H9 (cell line): ENCODE measurements at regions not wholly inside any gene's neighbourhood (a gene's known extent, or its start where the extent isn't known, plus 50 kb on each side); places are given as distances from the start of the nearest gene placed in this dataset.

ENCODE experiments used
- DNase-seq: peaks from one replicate; pipeline ENCODE4 v3.0.0-alpha.2; 2017
- H2AFZ ChIP-seq: one replicate; pipeline ENCODE4 v1.6.1; 2013; ENCODE audit warnings: mild to moderate bottlenecking, low read length, control low read depth, moderate library complexity
- H2AK5ac ChIP-seq: 2 replicates; pipeline ENCODE4 v1.6.1; 2013; ENCODE audit warnings: low read length, control low read depth, mixed read lengths; ENCODE audit not compliant: insufficient read length
- H2BK120ac ChIP-seq: one replicate; pipeline ENCODE4 v1.6.1; 2013; ENCODE audit warnings: low read depth, mild to moderate bottlenecking, low read length, control low read depth, inconsistent platforms; ENCODE audit not compliant: poor library complexity, severe bottlenecking
- H2BK12ac ChIP-seq: 2 replicates; pipeline ENCODE4 v1.6.1; 2013; ENCODE audit warnings: low read length, control low read depth, mixed read lengths, low read depth; ENCODE audit not compliant: insufficient read length
- H2BK15ac ChIP-seq: 2 replicates; pipeline ENCODE4 v1.6.1; 2013; ENCODE audit warnings: low read depth, low read length, control low read depth
- H2BK20ac ChIP-seq: one replicate; pipeline ENCODE4 v1.6.1; 2013; ENCODE audit warnings: low read depth, mild to moderate bottlenecking, low read length, control low read depth, inconsistent platforms; ENCODE audit not compliant: poor library complexity, severe bottlenecking
- H2BK5ac ChIP-seq: 2 replicates; pipeline ENCODE4 v1.6.1; 2013; ENCODE audit warnings: low read length, control low read depth, mixed read lengths; ENCODE audit not compliant: insufficient read length
- H3K14ac ChIP-seq: 2 replicates; pipeline ENCODE4 v1.6.1; 2013; ENCODE audit warnings: low read length, control low read depth; ENCODE audit not compliant: insufficient read depth
- H3K18ac ChIP-seq: 2 replicates; pipeline ENCODE4 v1.6.1; 2013; ENCODE audit warnings: low read depth, mild to moderate bottlenecking, mixed read lengths, low read length, control low read depth; ENCODE audit not compliant: insufficient read length
- H3K23ac ChIP-seq: 2 replicates; pipeline ENCODE4 v1.6.1; 2013; ENCODE audit warnings: low read length, control low read depth, mixed read lengths, low read depth; ENCODE audit not compliant: insufficient read length
- H3K23me2 ChIP-seq: 2 replicates; pipeline ENCODE4 v1.6.1; 2013; ENCODE audit warnings: low read depth, mild to moderate bottlenecking, mixed read lengths, low read length, control low read depth; ENCODE audit not compliant: insufficient read length, poor library complexity, severe bottlenecking
- H3K27ac ChIP-seq: 2 replicates; pipeline ENCODE4 v1.5.1; 2013; ENCODE audit warnings: low read length, control low read depth, mixed read lengths, low read depth; ENCODE audit not compliant: insufficient read length
- H3K27me3 ChIP-seq: 2 replicates; pipeline ENCODE4 v1.6.1; 2013; ENCODE audit warnings: low read length, control low read depth, inconsistent platforms; ENCODE audit not compliant: insufficient read depth
- H3K4ac ChIP-seq: 2 replicates; pipeline ENCODE4 v1.6.1; 2013; ENCODE audit warnings: low read depth, mild to moderate bottlenecking, control low read depth, inconsistent platforms, low read length, moderate library complexity
- H3K4me1 ChIP-seq: 2 replicates; pipeline ENCODE4 v1.6.1; 2013; ENCODE audit warnings: low read length, control low read depth, inconsistent platforms; ENCODE audit not compliant: insufficient read depth
- H3K4me2 ChIP-seq: 2 replicates; pipeline ENCODE4 v1.6.1; 2013; ENCODE audit warnings: low read length, control low read depth, mixed read lengths; ENCODE audit not compliant: insufficient read length, insufficient read depth
- H3K56ac ChIP-seq: 2 replicates; pipeline ENCODE4 v1.6.1; 2013; ENCODE audit warnings: low read depth, mild to moderate bottlenecking, mixed read lengths, low read length, control low read depth; ENCODE audit not compliant: insufficient read length
- H3K79me1 ChIP-seq: 2 replicates; pipeline ENCODE4 v1.6.1; 2013; ENCODE audit warnings: low read depth, mild to moderate bottlenecking, moderate library complexity, low read length, control low read depth, inconsistent platforms; ENCODE audit not compliant: insufficient read depth, poor library complexity, severe bottlenecking
- H3K79me2 ChIP-seq: 2 replicates; pipeline ENCODE4 v1.6.1; 2013; ENCODE audit warnings: low read length, control low read depth, inconsistent platforms; ENCODE audit not compliant: insufficient read depth
- H3K9ac ChIP-seq: 2 replicates; pipeline ENCODE4 v1.6.1; 2013; ENCODE audit warnings: low read length, control low read depth, mixed read lengths; ENCODE audit not compliant: insufficient read length; ENCODE audit errors: extremely low read depth
- H3K9me3 ChIP-seq: one replicate; pipeline ENCODE4 v1.6.1; 2013; ENCODE audit warnings: low read depth, low read length, inconsistent platforms; ENCODE audit not compliant: control insufficient read depth
- H3T11ph ChIP-seq: one replicate; pipeline ENCODE4 v1.6.1; 2013; ENCODE audit warnings: mild to moderate bottlenecking, low read length, control low read depth, inconsistent platforms
- H4K20me1 ChIP-seq: one replicate; pipeline ENCODE4 v1.6.1; 2013; ENCODE audit not compliant: control insufficient read depth, insufficient read length, insufficient read depth
- H4K5ac ChIP-seq: 2 replicates; pipeline ENCODE4 v1.6.1; 2013; ENCODE audit warnings: low read depth, mild to moderate bottlenecking, mixed read lengths, low read length, control low read depth; ENCODE audit not compliant: insufficient read length
- H4K8ac ChIP-seq: replicated peaks from 2 replicates; pipeline ENCODE4 v1.6.1; 2013; ENCODE audit warnings: low read length, control low read depth, mixed read lengths, low read depth; ENCODE audit not compliant: insufficient read length
- H4K91ac ChIP-seq: 2 replicates; pipeline ENCODE4 v1.6.1; 2013; ENCODE audit warnings: low read depth, mild to moderate bottlenecking, moderate library complexity, mixed read lengths, low read length, control low read depth; ENCODE audit not compliant: insufficient read length
- H3K27ac Mint-ChIP-seq, 3 experiments: 2 replicates in 2 of 3; 3 replicates in 1 of 3; pipeline ENCODE4 v1.8.0; 2020 to 2021; ENCODE audit warnings: mixed read lengths in 3 of 3, mild to moderate bottlenecking in 1 of 3, moderate library complexity in 1 of 3
- H3K27me3 Mint-ChIP-seq: 2 replicates; pipeline ENCODE4 v1.8.0; 2021; ENCODE audit warnings: low read depth, mild to moderate bottlenecking, moderate library complexity, mixed read lengths
- H3K36me3 Mint-ChIP-seq, 3 experiments: 2 replicates in 2 of 3; 3 replicates in 1 of 3; pipeline ENCODE4 v1.8.0; 2020 to 2021; ENCODE audit warnings: low read depth in 3 of 3, mixed read lengths in 3 of 3; ENCODE audit not compliant: insufficient read depth in 1 of 3
- H3K4me1 Mint-ChIP-seq, 2 experiments: 2 replicates each; pipeline ENCODE4 v1.8.0; 2020; ENCODE audit warnings: mixed read lengths in 2 of 2
- H3K4me3 Mint-ChIP-seq, 2 experiments: 2 replicates in 1 of 2; 3 replicates in 1 of 2; pipeline ENCODE4 v1.8.0; 2020 to 2021; ENCODE audit warnings: mild to moderate bottlenecking in 2 of 2, mixed read lengths in 2 of 2, moderate library complexity in 1 of 2
- H3K9me3 Mint-ChIP-seq, 2 experiments: 2 replicates in 1 of 2; 3 replicates in 1 of 2; pipeline ENCODE4 v1.8.0; 2020; ENCODE audit warnings: mild to moderate bottlenecking in 2 of 2, mixed read lengths in 2 of 2, moderate library complexity in 1 of 2
- WGBS: extraction: QIAGEN DNeasy Blood & Tissue Kit; methylation state at CpG from one replicate; pipeline ENCODE4 v1.1.7; 2013; ENCODE audit warnings: missing lambda C conversion rate, low lambda C conversion rate, mixed read lengths; ENCODE audit not compliant: insufficient read length; ENCODE audit errors: extremely low coverage; 5-methylcytosine and 5-hydroxymethylcytosine counted together
- TF ChIP-seq, protein P1 (sequence below): fragments of 200-600 bp; sonication (generic); conservative IDR thresholded peaks from 3 replicates; pipeline ENCODE4 v1.8.0; 2021; ENCODE audit warnings: antibody characterized with exemption, mild to moderate bottlenecking

- Histone ChIP-seq H4K91ac (no peak overlapping the region), H3K23ac (no peak overlapping the region), H4K20me1 (no peaks in the 10 kb centered on the region), H2AFZ (no peak overlapping the region), H3K56ac (no peak overlapping the region), H2BK20ac (no peak overlapping the region), H3K79me1 (no peaks in the 10 kb centered on the region), H3K27ac (no peak overlapping the region), H3K27me3 (no peaks in the 10 kb centered on the region), H3K4me1 (no peaks in the 10 kb centered on the region), H3K23me2 (no peaks in the 10 kb centered on the region), H3K18ac (no peak overlapping the region), H3K9me3 (no peaks in the 10 kb centered on the region), H3K79me2 (no peaks in the 10 kb centered on the region), H4K5ac (no peak overlapping the region), H3K9ac (no peak overlapping the region), H2BK5ac (no peak overlapping the region), H2BK120ac (no peak overlapping the region), H3K14ac (no peak overlapping the region), H2BK12ac (no peak overlapping the region), H3K4me2 (no peak overlapping the region), H3T11ph (no peak overlapping the region), H4K8ac (no peak overlapping the region), H3K4ac (no peak overlapping the region), H2AK5ac (no peak overlapping the region), H2BK15ac (no peak overlapping the region)
- no peaks in the 10 kb centered on the region for H3K36me3 Mint-ChIP-seq
- no CpG with 5 or more reads among the region's 6 CpGs for WGBS
- peaks cover 0 to 3% of the 10 kb centered on the region in 2 experiments; a peak in 3 of 5 replicates for H3K9me3 Mint-ChIP-seq
- no peak for DNase-seq
- TF ChIP-seq, protein P1, sequence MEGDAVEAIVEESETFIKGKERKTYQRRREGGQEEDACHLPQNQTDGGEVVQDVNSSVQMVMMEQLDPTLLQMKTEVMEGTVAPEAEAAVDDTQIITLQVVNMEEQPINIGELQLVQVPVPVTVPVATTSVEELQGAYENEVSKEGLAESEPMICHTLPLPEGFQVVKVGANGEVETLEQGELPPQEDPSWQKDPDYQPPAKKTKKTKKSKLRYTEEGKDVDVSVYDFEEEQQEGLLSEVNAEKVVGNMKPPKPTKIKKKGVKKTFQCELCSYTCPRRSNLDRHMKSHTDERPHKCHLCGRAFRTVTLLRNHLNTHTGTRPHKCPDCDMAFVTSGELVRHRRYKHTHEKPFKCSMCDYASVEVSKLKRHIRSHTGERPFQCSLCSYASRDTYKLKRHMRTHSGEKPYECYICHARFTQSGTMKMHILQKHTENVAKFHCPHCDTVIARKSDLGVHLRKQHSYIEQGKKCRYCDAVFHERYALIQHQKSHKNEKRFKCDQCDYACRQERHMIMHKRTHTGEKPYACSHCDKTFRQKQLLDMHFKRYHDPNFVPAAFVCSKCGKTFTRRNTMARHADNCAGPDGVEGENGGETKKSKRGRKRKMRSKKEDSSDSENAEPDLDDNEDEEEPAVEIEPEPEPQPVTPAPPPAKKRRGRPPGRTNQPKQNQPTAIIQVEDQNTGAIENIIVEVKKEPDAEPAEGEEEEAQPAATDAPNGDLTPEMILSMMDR: no peak
- H3K4me1 Mint-ChIP-seq: no peaks in the 10 kb centered on the region
- H3K27ac Mint-ChIP-seq: no peak overlapping the region; a peak in 1 of 7 replicates
- H3K4me3 Mint-ChIP-seq: no peak overlapping the region
- H3K27me3 Mint-ChIP-seq: no peaks in the 10 kb centered on the region
Measured at GRCh38 chr18:68445668-68446426, 269.1 kb downstream of the TMX3 start.
